ENCODE measurements at regions not wholly inside any gene's neighbourhood (a gene's known extent, or its start where the extent isn't known, plus 50 kb on each side); places are given as distances from the start of the nearest gene placed in this dataset.

GRCh38 chr9:119802133-119802532 is 432.9 kb upstream of the BRINP1 start:
- H3K27ac ChIP-seq, result no peak overlapping the region
- H3K4me3 ChIP-seq, result no peak overlapping the region
- intact Hi-C loops (cut with DNase I; ENCODE audit: low total_unique reads), result no loop called here

GRCh38 chr9:119801311-119801710 is 432.1 kb upstream of the BRINP1 start:
- Histone ChIP-seq H3K9me3 (no peaks in the 10 kb centered on the region), H3K4me1 (no peaks in the 10 kb centered on the region), H3K27me3 (no peaks in the 10 kb centered on the region), H3K36me3 (no peaks in the 10 kb centered on the region), H3K4me3 (no peak overlapping the region), H3K27ac (no peak overlapping the region)
- DNase-seq, result no peak
- intact Hi-C loops (cut with DNase I; ENCODE audit: low total_unique reads), result no loop called here
- TF ChIP-seq POLR2A (IDR thresholded peaks at IDR 0.05) (no peak), CTCF (IDR thresholded peaks at IDR 0.05) (no peak)

More at GRCh38 chr9:119802133-119802532, 432.9 kb upstream of the BRINP1 start:
- no peak for TF ChIP-seq CTCF (IDR thresholded peaks at IDR 0.05)
- TF ChIP-seq POLR2A (IDR thresholded peaks at IDR 0.05), result no peak
- Histone ChIP-seq H3K4me1 (no peaks in the 10 kb centered on the region), H3K27me3 (no peaks in the 10 kb centered on the region), H3K36me3 (no peaks in the 10 kb centered on the region), H3K9me3 (no peaks in the 10 kb centered on the region)
- DNase-seq, result no peak

- Histone ChIP-seq H3K4me1 (no peaks in the 10 kb centered on the region), H3K27me3 (no peaks in the 10 kb centered on the region), H3K36me3 (no peaks in the 10 kb centered on the region), H3K9me3 (no peaks in the 10 kb centered on the region), H3K27ac (no peak overlapping the region), H3K4me3 (no peak overlapping the region)
- TF ChIP-seq POLR2A (IDR thresholded peaks at IDR 0.05) (no peak), CTCF (IDR thresholded peaks at IDR 0.05) (no peak)
- DNase-seq, result no peak
- intact Hi-C loops (cut with DNase I; ENCODE audit: low total_unique reads), result no loop called here
Measured at GRCh38 chr9:119795395-119795794, 426.2 kb upstream of the BRINP1 start.

- no peaks in the 10 kb centered on the region for H3K27me3 ChIP-seq
- no peak for TF ChIP-seq POLR2A (IDR thresholded peaks at IDR 0.05)
- TF ChIP-seq CTCF (IDR thresholded peaks at IDR 0.05), result no peak
- no peak overlapping the region for H3K27ac ChIP-seq
- no peaks in the 10 kb centered on the region for H3K4me1 ChIP-seq
- no peaks in the 10 kb centered on the region for H3K36me3 ChIP-seq
- H3K4me3 ChIP-seq, result no peak overlapping the region
- DNase-seq, result no peak
- intact Hi-C loops (cut with DNase I; ENCODE audit: low total_unique reads), result no loop called here
- H3K9me3 ChIP-seq, result no peaks in the 10 kb centered on the region
Measured at GRCh38 chr9:119794836-119795235, 425.6 kb upstream of the BRINP1 start.

- no peak overlapping the region for H3K4me3 ChIP-seq
- no peak for TF ChIP-seq CTCF (IDR thresholded peaks at IDR 0.05)
- TF ChIP-seq POLR2A (IDR thresholded peaks at IDR 0.05), result no peak
- intact Hi-C loops (cut with DNase I; ENCODE audit: low total_unique reads), result no loop called here
- no peaks in the 10 kb centered on the region for H3K36me3 ChIP-seq
- no peaks in the 10 kb centered on the region for H3K27me3 ChIP-seq
- H3K9me3 ChIP-seq, result no peaks in the 10 kb centered on the region
- H3K4me1 ChIP-seq, result no peaks in the 10 kb centered on the region
- no peak for DNase-seq
- no peak overlapping the region for H3K27ac ChIP-seq
Measured at GRCh38 chr9:119793218-119793617, 424.0 kb upstream of the BRINP1 start.

All from uterus (tissue), 3 donors.